NCI-H1092 treated with DMSO at 0.1 percent for 48 hours (cell line): ENCODE measurements at regions not wholly inside any gene's neighbourhood (a gene's known extent, or its start where the extent isn't known, plus 50 kb on each side); places are given as distances from the start of the nearest gene placed in this dataset.

ENCODE experiments used
- DNase-seq: peaks from one replicate; lab custom pipeline; 2025; lab: John Stamatoyannopoulos, UW

DNA sequence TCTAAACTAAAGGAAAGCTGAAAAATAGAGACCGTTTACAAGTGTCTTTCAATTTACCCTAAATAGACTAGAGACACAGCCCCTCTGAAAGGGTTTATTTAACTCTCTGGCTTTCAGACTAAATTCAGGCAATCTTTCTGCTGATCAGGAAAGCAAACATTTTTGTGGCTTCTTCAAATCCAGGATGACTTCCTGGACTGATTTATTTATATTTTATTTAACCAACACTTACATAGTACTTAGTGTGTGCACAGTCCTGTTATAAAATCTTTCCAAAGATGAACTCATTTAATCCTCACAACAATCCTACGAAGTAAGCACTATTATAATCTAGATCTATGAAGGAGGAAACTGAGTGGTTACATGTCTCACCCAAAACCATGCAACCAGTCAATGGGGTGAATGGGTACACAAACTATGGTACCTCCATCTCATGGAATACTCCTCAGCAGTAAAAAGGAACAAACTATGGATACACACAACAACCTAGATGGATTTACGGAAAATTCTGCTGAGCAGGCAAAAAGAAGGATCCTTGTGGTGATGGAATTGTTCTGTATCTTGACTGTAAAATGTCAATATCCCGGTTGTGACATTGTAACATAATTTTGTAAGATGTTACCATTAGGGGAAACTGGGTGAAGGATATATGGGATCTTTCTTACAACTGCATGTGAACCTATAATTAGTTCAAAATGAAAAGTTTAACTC lies 64.1 kb upstream of the MAMLD1 start:
- DNase-seq = no peak

DNA sequence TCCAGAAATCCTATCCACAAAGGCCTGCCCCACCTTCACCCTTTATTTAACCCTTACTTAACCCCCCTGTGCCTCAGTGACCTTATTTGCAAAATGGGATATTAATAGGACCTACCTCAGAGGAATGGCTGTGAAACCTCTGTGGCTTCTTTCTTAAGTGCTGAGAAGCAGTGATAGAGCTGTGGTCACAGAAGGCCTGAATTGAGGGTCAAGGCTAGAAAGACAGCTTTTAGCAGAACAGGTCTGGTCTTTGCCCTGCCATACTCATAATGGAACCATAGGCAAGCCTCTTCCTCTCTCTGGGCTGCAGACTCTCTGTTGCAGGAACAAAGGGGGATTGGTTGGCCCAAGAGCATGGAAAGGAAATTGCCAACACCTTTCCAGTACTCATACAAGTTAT lies 63.5 kb upstream of the MAMLD1 start:
- DNase-seq = no peak

DNA sequence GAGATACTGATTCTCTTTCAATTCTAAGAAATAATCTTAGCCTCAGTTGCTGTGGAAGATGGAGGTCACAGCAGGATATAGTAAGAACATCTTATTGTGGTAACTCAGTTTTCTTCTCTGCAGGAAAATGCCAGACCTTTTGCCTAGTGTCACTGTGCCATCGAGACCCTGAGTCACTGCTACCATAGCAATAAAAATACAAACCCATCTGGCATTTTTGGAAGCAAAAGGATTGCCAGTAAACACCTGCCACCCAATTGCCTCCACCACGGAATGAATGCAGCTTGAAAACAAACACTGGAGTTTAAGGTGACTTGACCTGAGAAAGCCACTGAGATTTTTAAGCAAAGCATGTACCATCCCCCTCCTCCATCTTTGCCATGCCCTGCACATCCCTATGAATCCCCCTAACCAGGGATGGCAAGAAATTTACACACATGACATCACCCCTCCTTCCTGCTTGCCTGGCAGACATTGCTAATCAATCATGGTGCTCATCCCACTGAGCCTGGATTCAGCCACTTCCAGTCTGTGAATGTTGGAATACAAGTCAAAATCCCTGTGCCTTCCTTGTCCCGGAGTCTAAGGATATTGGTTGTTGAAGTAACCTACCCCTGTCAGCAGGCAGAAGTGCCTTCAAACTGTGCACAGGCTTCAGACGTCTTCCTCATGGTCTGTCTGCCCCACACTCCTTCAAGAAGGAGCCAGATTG lies 59.6 kb upstream of the MAMLD1 start:
- DNase-seq = no peak

DNA sequence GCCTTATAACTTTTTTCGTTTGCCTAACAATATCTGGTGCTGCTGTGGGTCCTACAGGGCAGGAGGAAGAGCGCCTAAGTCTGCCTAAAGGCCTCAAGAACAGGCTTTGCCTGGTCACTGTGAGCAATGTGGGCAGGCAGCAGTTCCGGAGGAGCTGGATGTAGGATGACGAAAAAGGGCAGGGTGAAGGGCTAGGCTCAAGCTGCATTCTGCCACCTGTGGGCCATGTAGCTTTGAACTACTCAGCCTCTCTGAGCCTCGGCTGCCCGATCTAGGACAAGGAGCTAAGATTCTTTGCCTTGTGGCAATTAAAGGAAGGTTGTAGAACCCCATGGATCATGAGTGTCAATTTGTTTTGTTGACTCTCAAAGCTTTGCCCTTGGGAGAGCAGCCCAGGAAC lies 57.1 kb upstream of the MAMLD1 start:
- no peak for DNase-seq

DNA sequence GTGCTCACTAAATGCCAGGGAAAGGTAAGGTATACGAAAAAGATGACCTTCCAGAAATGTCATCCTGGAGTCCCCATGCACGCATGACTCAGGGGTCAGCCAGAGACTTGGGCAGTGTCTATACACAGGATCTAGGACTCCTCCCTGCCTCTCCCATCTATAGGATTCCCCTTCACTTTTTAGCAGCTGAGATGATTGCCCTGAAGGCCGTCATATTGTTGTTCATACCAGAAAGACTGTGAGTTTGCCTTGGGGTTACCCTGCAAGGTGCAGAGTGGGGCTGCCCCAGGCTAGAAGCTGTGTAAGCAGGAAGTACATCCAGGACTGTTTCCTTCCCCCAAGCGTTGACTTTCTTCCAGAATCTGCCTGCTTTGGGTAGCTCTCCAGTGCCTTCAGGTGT lies 55.1 kb upstream of the MAMLD1 start:
- no peak for DNase-seq

DNA sequence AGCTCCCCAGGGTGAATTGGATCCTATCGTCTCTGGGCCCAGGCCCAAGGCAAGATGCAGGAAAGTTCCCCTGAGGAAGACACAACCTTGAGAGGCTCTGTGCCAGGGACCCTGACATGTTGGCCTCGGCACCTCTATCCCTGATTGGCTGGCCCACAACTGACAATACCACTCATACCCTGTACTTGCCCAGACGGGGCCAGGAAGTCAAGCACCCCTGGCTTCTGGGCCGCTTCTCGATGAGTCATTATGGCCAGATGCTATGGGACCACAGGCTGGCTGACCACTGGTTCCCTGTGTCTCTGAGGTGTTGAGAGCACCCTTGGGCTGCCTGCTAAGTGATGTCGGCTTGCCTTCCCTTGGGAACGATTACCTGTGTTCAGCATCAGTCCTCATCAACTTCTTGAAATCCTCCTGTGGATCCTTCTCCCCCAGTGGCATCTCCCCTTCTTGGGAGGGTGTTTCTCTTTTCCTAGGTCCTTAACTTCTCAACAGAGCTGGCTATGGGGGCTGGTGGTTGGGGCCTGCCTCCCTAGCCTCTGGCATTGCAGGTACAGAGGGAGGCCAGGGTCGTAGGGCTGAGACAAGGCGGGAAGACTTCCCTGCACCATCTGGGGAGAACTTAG lies 54.5 kb upstream of the MAMLD1 start:
- DNase-seq = no peak

DNA sequence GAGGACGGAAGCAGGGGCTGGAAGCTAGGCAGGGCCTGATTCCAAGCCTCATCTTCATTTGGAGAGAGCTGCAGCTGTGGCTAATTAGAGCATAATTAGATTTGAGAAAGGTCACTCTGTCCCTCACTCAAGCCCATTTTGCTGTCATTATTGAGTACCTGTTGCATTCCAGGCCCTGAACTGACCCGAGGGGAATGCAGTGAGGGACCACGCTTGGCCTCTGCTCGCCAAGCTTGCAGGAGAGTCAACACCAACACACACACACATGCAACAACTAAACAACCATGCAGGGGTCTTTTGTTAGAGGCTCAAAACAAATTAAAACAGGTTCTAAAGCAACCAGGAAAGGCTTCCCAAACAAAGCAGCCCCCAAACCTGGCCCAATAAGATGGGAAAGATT lies 52.7 kb upstream of the MAMLD1 start:
- no peak for DNase-seq

DNA sequence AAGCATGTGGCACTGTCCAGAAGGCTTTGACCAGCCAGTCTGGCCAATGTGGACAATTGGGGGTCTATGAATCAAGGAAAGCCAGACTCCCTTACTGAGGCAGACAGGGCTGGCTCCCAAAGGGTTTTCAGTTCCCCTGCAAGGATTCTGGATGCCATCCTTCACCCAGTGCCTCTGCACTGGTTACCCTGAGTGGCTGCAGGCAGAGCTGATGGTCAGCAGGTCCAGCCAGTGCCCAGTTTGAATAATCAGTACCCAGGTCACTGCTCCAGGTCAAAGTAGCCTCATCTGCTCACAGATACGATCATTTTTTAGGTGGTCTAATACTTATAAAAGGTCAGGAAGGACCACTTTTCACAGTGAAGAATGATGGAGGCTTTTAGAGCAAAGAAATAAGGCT lies 52.2 kb upstream of the MAMLD1 start:
- no peak for DNase-seq

DNA sequence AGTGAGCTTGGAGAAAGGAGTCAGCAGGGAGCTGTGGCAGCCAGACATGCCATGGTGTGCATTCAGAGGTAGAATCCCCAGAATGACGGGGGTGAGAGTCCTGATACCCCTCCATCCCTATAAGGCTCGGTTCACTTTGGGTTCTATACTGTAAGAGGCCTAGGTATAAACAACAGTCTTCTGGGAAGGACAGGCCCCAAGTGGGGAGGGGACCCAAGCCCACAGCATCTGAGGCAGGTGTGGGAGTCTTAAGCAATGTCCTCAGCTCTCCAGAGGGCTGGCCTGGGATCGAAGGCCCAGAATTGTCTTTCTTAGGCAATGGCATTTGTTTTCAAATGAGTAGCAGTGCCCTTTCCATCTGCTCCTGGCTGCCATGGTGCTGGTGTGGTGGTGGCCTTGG lies 50.2 kb upstream of the MAMLD1 start:
- no peak for DNase-seq
